ENCODE measurements at regions not wholly inside any gene's neighbourhood (a gene's known extent, or its start where the extent isn't known, plus 50 kb on each side); places are given as distances from the start of the nearest gene placed in this dataset.

GRCh38 chr13:70874636-70875035 lies 766.4 kb upstream of the KLHL1 start:
- DNase-seq: no peak

GRCh38 chr13:70864731-70865130 lies 756.5 kb upstream of the KLHL1 start:
- no peak for DNase-seq

DNA sequence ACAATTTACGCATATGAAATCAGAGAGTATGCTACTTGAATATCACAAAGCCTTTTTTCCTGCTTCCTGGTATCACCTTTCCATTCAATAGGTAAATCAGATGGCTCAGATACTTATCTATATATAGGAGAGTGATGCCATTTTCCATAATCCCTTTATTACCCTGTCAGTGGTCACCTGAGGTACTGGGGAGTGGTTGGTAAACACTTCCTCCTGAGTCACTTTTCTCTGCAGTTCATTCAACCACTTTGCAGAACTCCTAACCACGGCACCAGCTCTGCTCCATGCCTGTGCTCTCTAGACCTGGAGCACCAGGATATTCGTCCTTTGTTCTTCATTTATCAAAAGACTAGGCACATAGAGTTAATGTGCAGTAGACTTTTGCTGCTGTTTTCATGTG lies 748.5 kb upstream of the KLHL1 start:
- DNase-seq: no peak

DNA sequence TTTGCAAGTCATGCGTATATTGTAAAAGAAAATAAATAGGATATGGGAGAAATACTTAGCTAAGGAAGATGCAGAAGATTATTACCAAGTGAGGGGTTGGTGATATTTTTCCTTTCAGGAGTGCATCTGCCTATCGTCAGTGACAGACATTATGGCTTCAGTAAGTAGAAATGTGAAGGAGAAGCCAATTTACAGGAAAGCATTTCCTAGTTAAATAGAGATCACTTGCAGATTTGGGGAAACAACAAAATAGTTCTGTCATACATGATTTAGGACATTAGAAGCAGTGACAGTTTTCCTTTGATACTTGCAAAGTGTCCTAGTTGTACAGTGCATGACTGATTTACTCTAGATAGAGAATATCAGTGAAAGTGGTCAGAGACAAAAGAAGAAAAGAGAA lies 747.8 kb upstream of the KLHL1 start:
- DNase-seq: no peak

- no peak for DNase-seq
These were observed 741.0 kb upstream of the KLHL1 start for GRCh38 chr13:70849222-70849621.

GRCh38 chr13:70844391-70845108 lies 736.3 kb upstream of the KLHL1 start:
- no peak for DNase-seq

DNA sequence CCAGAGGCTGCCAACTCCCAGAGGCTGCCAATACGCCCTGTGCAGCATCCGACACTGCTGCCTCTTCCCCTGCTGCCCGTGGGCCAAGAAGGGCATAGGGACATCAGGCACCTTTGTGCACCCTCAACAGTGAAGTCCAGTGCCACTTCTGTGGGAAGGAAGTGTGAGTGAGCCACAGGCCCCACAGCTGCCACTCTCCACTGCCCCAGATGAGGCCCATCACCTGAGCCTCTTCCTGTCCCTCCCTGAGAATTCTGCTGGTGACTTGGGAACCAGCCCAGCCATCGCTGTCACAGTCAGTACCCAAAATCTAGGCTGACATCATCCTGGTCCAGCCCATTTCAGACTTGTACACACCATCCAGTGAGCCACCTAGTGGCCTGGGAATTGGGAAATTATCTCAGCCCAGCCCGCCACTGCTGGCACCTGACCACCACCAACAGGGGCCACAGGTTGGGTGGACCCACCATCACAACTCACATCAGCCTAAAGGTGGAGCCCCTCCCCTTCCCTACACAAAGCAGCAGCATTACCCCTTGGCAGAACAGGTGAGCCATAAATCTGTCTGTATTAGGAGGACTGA lies 733.9 kb upstream of the KLHL1 start:
- DNase-seq: no peak

- no peak for DNase-seq
These were observed 733.2 kb upstream of the KLHL1 start for GRCh38 chr13:70841240-70842061.

DNA sequence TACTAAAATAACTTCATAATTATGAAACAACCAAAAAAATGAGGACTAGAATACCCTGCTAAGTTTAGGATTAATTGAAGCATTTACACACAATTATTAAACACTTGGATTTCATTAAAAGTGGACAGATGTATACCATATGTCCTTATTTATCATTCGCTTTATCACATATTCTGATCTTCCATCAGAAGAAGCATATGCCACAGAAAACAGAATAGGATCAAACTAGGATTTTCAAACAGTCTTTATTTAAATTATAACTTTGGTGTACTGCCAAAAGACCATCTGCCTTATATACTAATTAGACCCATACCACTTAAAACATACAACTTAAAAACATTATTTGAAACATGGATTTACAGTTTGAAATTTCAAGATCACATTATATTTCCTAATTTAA lies 727.1 kb upstream of the KLHL1 start:
- DNase-seq: no peak

DNA sequence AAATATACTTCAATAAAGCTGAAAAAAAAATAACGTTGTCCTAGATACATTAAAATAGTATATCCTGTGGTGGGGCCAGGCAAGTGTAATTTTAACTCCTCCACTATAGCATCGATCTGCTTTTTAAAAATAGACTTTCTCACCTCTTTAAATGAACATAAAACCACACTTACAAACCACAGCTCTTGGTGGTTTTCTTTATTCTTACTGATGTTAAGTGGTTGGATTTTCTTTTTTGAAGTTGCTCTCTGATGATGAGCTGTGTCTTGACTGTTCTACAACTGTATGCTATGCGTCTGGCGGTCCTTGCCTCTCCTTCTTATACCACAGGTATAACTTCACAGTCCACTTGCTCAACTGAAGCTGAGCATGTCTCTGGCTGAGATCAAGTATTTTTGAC lies 721.5 kb upstream of the KLHL1 start:
- no peak for DNase-seq

DNA sequence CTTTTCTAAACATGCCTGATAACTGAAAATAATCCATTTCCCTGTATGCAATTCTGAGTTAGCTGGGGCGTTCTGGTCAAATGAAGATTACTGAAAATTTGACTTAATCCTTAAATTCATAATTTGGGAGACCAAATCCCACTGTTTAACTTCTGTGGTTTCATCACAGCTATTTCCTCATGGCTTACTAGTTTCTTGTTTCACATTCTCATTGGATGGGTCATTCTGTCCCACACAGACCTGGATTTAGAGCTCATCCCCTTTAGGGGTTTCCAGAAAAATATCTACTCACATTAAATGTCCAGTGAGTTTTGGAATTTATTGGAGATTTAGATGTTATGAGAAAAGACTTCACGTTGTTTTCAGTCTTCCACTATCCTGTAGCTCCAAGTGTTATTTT lies 709.3 kb upstream of the KLHL1 start:
- DNase-seq: no peak

GRCh38 chr13:70816853-70817252 lies 708.6 kb upstream of the KLHL1 start:
- DNase-seq: no peak

GRCh38 chr13:70814684-70815083 lies 706.4 kb upstream of the KLHL1 start:
- no peak for DNase-seq

DNA sequence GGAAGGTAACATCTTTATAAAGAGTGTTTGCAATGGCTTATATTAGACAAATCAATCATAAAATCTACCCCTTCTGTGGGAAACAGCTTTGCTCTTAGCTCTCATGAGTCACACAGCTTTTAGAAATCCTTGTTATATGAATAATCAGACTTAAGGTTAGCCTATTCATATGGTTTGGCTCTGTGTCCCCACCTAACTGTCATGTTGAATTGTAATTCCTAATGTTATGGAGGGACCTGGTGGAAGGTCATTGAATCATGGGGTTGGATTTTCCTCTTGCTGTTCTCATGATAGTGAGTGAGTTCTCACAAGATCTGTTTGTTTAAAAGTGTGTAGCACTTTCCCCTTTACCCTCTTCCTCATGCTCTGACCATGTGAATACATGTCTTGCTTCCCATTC lies 704.2 kb upstream of the KLHL1 start:
- DNase-seq: no peak

GRCh38 chr13:70809588-70809987 lies 701.3 kb upstream of the KLHL1 start:
- no peak for DNase-seq

- no peak for DNase-seq
These were observed 690.1 kb upstream of the KLHL1 start for GRCh38 chr13:70798385-70798784.

GRCh38 chr13:70795484-70795883 lies 687.2 kb upstream of the KLHL1 start:
- no peak for DNase-seq

DNA sequence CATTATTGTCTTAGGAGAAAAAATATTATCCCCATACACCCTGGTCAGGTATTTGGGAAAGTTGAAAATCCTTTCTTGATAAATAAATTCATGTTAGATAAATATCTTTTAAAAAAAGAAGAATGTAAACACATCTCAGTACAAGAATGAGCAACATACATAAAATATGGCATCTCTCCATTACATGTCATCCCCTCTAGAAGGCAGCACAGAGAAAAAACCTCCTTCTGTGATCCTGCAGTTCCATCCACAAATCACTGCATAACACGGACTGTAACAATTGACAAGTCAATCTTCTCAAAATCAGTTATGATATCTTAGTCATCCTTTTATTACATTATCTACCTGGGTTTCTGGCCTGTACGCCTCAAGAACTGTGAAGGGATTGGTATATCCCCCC lies 683.9 kb upstream of the KLHL1 start:
- DNase-seq: no peak

GRCh38 chr13:70789751-70790150 lies 681.5 kb upstream of the KLHL1 start:
- no peak for DNase-seq

DNA sequence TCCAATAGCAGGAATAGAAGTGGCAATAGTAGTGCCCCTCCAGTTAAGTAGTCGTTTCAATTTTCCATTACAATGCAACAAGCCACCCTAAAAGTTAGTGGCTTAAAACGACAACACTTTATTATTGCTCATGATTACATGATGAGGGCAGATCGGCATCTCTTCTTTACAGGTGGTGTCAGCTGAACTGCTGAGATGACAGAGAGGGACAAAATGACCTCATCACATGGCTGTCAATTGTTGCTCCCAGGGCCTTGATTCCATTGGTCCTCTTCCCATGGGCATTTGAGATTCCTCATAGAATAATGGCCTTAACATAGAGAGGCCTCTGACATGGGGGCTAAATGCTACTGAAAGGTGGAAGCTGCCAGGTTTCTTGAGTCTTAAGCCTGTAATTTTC lies 679.8 kb upstream of the KLHL1 start:
- DNase-seq: no peak

GRCh38 chr13:70784207-70784989 lies 676.1 kb upstream of the KLHL1 start:
- no peak for DNase-seq

DNA sequence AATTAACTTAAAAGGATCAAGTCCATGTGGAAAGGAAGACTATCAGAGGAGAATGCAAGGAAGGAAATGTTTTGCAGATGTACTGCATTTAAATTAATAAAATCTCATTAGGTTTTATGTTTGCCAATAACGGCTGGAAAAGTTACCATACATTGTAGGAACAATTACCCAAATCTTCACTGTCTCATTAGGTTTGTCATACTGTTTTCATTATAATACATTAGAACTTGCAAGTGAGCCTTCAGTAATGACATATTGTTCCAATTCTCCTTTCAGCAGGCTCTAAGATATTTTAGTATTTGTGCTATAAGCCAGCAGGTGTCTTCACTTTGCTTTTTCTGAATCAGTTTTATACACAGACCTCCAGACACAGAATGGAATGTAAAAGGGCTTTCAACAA lies 661.6 kb upstream of the KLHL1 start:
- no peak for DNase-seq

- DNase-seq: no peak
These were observed 650.7 kb upstream of the KLHL1 start for GRCh38 chr13:70758932-70759331.
